Gastrocnemius medialis (tissue), 4 donors: ENCODE measurements at regions not wholly inside any gene's neighbourhood (a gene's known extent, or its start where the extent isn't known, plus 50 kb on each side); places are given as distances from the start of the nearest gene placed in this dataset.

ENCODE experiments used
- POLR2A ChIP-seq, 2 donors: fragments of 450-650 bp; IDR thresholded peaks; one replicate each; pipeline ENCODE4 v1.6.1; 2017; ENCODE audit warnings: antibody characterized with exemption in 2 of 2, mild to moderate bottlenecking in 2 of 2, moderate library complexity in 2 of 2
- TF ChIP-seq, protein P1 (sequence below), 5 experiments: fragments of 450-650 bp in 3 of 5; fragments of 200-600 bp in 2 of 5; sonication (generic) in 2 of 5; IDR thresholded peaks in 4 of 5; conservative IDR thresholded peaks in 1 of 5; 1 replicate in 4 of 5; 2 replicates in 1 of 5; pipeline ENCODE4 v1.5.1; 2016 to 2019; ENCODE audit warnings: antibody characterized with exemption in 5 of 5, mild to moderate bottlenecking in 3 of 5, moderate library complexity in 3 of 5

DNA sequence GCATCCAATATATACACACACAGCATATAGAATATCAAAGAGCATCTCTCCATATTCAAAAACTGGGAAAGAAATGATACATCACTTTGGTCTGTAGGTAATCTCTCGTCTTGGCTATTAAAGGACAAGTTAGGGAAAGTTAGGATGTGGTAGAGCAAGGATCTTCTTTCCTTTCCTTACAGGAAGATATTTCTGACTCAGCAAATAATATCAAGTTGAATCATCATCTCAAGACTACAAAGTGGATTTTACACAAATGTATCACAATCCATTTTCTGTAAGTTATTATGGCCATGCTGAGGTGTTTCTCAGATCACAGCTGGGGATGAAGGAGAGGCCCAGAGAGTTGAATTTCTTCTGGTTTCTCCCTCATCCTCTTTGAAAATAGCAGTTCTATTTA lies 651.7 kb upstream of the CCNG1 start:
- TF ChIP-seq, protein P1, sequence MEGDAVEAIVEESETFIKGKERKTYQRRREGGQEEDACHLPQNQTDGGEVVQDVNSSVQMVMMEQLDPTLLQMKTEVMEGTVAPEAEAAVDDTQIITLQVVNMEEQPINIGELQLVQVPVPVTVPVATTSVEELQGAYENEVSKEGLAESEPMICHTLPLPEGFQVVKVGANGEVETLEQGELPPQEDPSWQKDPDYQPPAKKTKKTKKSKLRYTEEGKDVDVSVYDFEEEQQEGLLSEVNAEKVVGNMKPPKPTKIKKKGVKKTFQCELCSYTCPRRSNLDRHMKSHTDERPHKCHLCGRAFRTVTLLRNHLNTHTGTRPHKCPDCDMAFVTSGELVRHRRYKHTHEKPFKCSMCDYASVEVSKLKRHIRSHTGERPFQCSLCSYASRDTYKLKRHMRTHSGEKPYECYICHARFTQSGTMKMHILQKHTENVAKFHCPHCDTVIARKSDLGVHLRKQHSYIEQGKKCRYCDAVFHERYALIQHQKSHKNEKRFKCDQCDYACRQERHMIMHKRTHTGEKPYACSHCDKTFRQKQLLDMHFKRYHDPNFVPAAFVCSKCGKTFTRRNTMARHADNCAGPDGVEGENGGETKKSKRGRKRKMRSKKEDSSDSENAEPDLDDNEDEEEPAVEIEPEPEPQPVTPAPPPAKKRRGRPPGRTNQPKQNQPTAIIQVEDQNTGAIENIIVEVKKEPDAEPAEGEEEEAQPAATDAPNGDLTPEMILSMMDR (IDR thresholded peaks at IDR 0.05 in 4 of 5, conservative IDR thresholded peaks at IDR 0.05 in 1 of 5), result no peak
- TF ChIP-seq POLR2A (IDR thresholded peaks at IDR 0.05), result no peak
